PC-9 (cell line): ENCODE measurements at regions not wholly inside any gene's neighbourhood (a gene's known extent, or its start where the extent isn't known, plus 50 kb on each side); places are given as distances from the start of the nearest gene placed in this dataset.

Experiments used
- BruUV-seq: library from RNA; stranded (reverse); fragments of 400-500 nt; replicated peaks from 2 replicates; lab custom pipeline; 2021; lab: Mats Ljungman, UMichigan
- CTCF ChIA-PET: fragments of 300-600 bp; sonication (Branson Sonifier 250); formaldehyde crosslinking; loops from one replicate; lab custom pipeline; 2022; ENCODE audit warnings: antibody characterized with exemption; lab: Charles Lee
- POLR2A ChIA-PET: fragments of 300-600 bp; sonication (Branson Sonifier 250); formaldehyde crosslinking; loops from one replicate; lab custom pipeline; 2022; ENCODE audit warnings: antibody characterized with exemption; ENCODE audit not compliant: unreplicated experiment; lab: Charles Lee
- DNase-seq, 2 experiments: peaks; one replicate each; pipeline versions ENCODE4 v3.0.0 to v3.0.0-alpha.2; 2015 to 2022; ENCODE audit warnings: mixed read lengths in 1 of 2
- H2AFZ ChIP-seq: fragments of 200-600 bp; sonication (generic); 2 replicates; pipeline ENCODE4 v1.8.1; 2017; ENCODE audit warnings: antibody characterized with exemption
- H3F3A ChIP-seq: fragments of 200-600 bp; sonication (generic); 2 replicates; pipeline ENCODE4 v1.8.1; 2017; ENCODE audit warnings: antibody characterized with exemption, mild to moderate bottlenecking, low read depth; ENCODE audit not compliant: insufficient read depth
- H3K27ac ChIP-seq: fragments of 200-600 bp; sonication (generic); 2 replicates; pipeline ENCODE4 v1.6.1; 2016; ENCODE audit warnings: mixed run types
- H3K27me3 ChIP-seq: fragments of 200-600 bp; sonication (generic); 2 replicates; pipeline ENCODE4 v1.6.1; 2016; ENCODE audit warnings: low read depth, mixed run types; ENCODE audit not compliant: insufficient read depth
- H3K36me3 ChIP-seq: fragments of 200-600 bp; sonication (generic); 2 replicates; pipeline ENCODE4 v1.6.1; 2016; ENCODE audit warnings: low read depth, mixed run types
- H3K4me1 ChIP-seq: fragments of 200-600 bp; sonication (generic); replicated peaks from 2 replicates; pipeline ENCODE4 v1.6.1; 2016; ENCODE audit warnings: mixed run types; ENCODE audit not compliant: insufficient read depth
- H3K4me2 ChIP-seq: fragments of 200-600 bp; sonication (generic); 2 replicates; pipeline ENCODE4 v1.6.1; 2017; ENCODE audit warnings: mixed run types
- H3K4me3 ChIP-seq: fragments of 200-600 bp; sonication (generic); 2 replicates; pipeline ENCODE4 v1.6.1; 2016; ENCODE audit warnings: mixed run types
- H3K79me2 ChIP-seq: fragments of 200-600 bp; sonication (generic); 2 replicates; pipeline ENCODE4 v1.6.1; 2017; ENCODE audit warnings: low read depth, mixed run types
- H3K9me2 ChIP-seq: fragments of 200-600 bp; sonication (generic); 2 replicates; pipeline ENCODE4 v1.8.1; 2017; ENCODE audit warnings: mild to moderate bottlenecking; ENCODE audit not compliant: insufficient read depth
- H3K9me3 ChIP-seq: fragments of 200-600 bp; sonication (generic); 2 replicates; pipeline ENCODE4 v1.8.1; 2016; ENCODE audit warnings: low read depth; ENCODE audit not compliant: insufficient read depth
- H4K20me1 ChIP-seq: fragments of 200-600 bp; sonication (generic); 2 replicates; pipeline ENCODE4 v1.8.1; 2017; ENCODE audit not compliant: insufficient read depth
- CTCF ChIP-seq: fragments of 200-600 bp; sonication (generic); conservative IDR thresholded peaks from 2 replicates; pipeline ENCODE4 v1.6.1; 2017; ENCODE audit warnings: mixed run types, antibody characterized with exemption, mild to moderate bottlenecking, moderate library complexity
- EZH2 ChIP-seq: fragments of 200-600 bp; sonication (generic); IDR thresholded peaks from 2 replicates; pipeline ENCODE4 v1.8.0; 2017; ENCODE audit warnings: antibody characterized with exemption, low read depth
- intact Hi-C: fragments of 100-400 bp; cut with micrococcal nuclease; formaldehyde crosslinking; loops from one replicate; pipeline ENCODE4 v1.10.0; 2022; ENCODE audit not compliant: unreplicated experiment

GRCh38 chr4:181661090-181661489 is 582.1 kb upstream of the TENM3 start:
- Histone ChIP-seq H4K20me1 (no peaks in the 10 kb centered on the region), H3K36me3 (no peaks in the 10 kb centered on the region), H3K9me2 (no peaks in the 10 kb centered on the region), H3K4me1 (no peaks in the 10 kb centered on the region), H3K4me2 (no peak overlapping the region), H2AFZ (no peak overlapping the region), H3K27ac (no peak overlapping the region), H3F3A (no peaks in the 10 kb centered on the region), H3K27me3 (0 out of 2 replicates have a peak, but pooled peaks cover 2% of the 10 kb centered on the region), H3K79me2 (no peaks in the 10 kb centered on the region), H3K9me3 (no peaks in the 10 kb centered on the region), H3K4me3 (no peak overlapping the region)
- BruUV-seq, result no TSS peak
- TF ChIP-seq EZH2 (no peak), CTCF (no peak)
- ChIA-PET POLR2A (no interaction called here), CTCF (no interaction called here)
- no peak for DNase-seq
- intact Hi-C loops, result no loop called here

- H4K20me1 ChIP-seq, result no peaks in the 10 kb centered on the region
- ChIA-PET POLR2A (no interaction called here), CTCF (no interaction called here)
- DNase-seq, result no peak
- H3K27me3 ChIP-seq, result 0 out of 2 replicates have a peak, but pooled peaks cover 2% of the 10 kb centered on the region
- H2AFZ ChIP-seq, result no peak overlapping the region
- H3K36me3 ChIP-seq, result no peaks in the 10 kb centered on the region
- no peak overlapping the region for H3K4me2 ChIP-seq
- H3K79me2 ChIP-seq, result no peaks in the 10 kb centered on the region
- no peaks in the 10 kb centered on the region for H3K9me3 ChIP-seq
- H3K4me3 ChIP-seq, result no peak overlapping the region
- intact Hi-C loops, result no loop called here
- H3K4me1 ChIP-seq, result no peaks in the 10 kb centered on the region
- TF ChIP-seq CTCF, result no peak
- TF ChIP-seq EZH2, result no peak
- no TSS peak for BruUV-seq
- no peaks in the 10 kb centered on the region for H3K9me2 ChIP-seq
- no peaks in the 10 kb centered on the region for H3F3A ChIP-seq
- H3K27ac ChIP-seq, result no peak overlapping the region
These were observed 581.3 kb upstream of the TENM3 start for GRCh38 chr4:181661923-181662322.

GRCh38 chr4:181662383-181662782 is 580.8 kb upstream of the TENM3 start:
- ChIA-PET CTCF (no interaction called here), POLR2A (no interaction called here)
- no TSS peak for BruUV-seq
- no peak overlapping the region for H3K27ac ChIP-seq
- H3F3A ChIP-seq, result no peaks in the 10 kb centered on the region
- no peaks in the 10 kb centered on the region for H4K20me1 ChIP-seq
- H3K36me3 ChIP-seq, result no peaks in the 10 kb centered on the region
- intact Hi-C loops, result no loop called here
- H3K79me2 ChIP-seq, result no peaks in the 10 kb centered on the region
- H3K27me3 ChIP-seq, result 0 out of 2 replicates have a peak, but pooled peaks cover 2% of the 10 kb centered on the region
- TF ChIP-seq CTCF, result no peak
- TF ChIP-seq EZH2, result no peak
- no peak overlapping the region for H3K4me2 ChIP-seq
- no peaks in the 10 kb centered on the region for H3K9me3 ChIP-seq
- H3K9me2 ChIP-seq, result no peaks in the 10 kb centered on the region
- no peak overlapping the region for H3K4me3 ChIP-seq
- no peak for DNase-seq
- no peaks in the 10 kb centered on the region for H3K4me1 ChIP-seq
- no peak overlapping the region for H2AFZ ChIP-seq
